Endothelial cell (in vitro differentiated cells): ENCODE measurements at regions not wholly inside any gene's neighbourhood (a gene's known extent, or its start where the extent isn't known, plus 50 kb on each side); places are given as distances from the start of the nearest gene placed in this dataset.

Source experiments
- DNase-seq: peaks from one replicate; pipeline ENCODE4 v3.0.0; 2021; ENCODE audit warnings: low spot score
- H3K27ac Mint-ChIP-seq: one replicate; pipeline ENCODE4 v1.8.0; 2021; ENCODE audit warnings: mixed read lengths, inconsistent platforms; ENCODE audit not compliant: unreplicated experiment
- H3K27me3 Mint-ChIP-seq: one replicate; pipeline ENCODE4 v1.8.0; 2021; ENCODE audit warnings: mild to moderate bottlenecking, moderate library complexity, mixed read lengths, inconsistent platforms; ENCODE audit not compliant: unreplicated experiment
- H3K36me3 Mint-ChIP-seq: one replicate; pipeline ENCODE4 v1.8.0; 2021; ENCODE audit warnings: mild to moderate bottlenecking, low read depth, mixed read lengths, inconsistent platforms; ENCODE audit not compliant: unreplicated experiment
- H3K4me1 Mint-ChIP-seq: one replicate; pipeline ENCODE4 v1.8.0; 2021; ENCODE audit warnings: mild to moderate bottlenecking, mixed read lengths, inconsistent platforms; ENCODE audit not compliant: unreplicated experiment
- H3K4me3 Mint-ChIP-seq: one replicate; pipeline ENCODE4 v1.8.0; 2021; ENCODE audit warnings: mild to moderate bottlenecking, mixed read lengths, inconsistent platforms; ENCODE audit not compliant: unreplicated experiment
- H3K9me3 Mint-ChIP-seq: one replicate; pipeline ENCODE4 v1.8.0; 2021; ENCODE audit warnings: mixed read lengths, inconsistent platforms; ENCODE audit not compliant: unreplicated experiment
- TF ChIP-seq, protein P1 (sequence below): fragments of 200-600 bp; sonication (generic); IDR thresholded peaks from one replicate; pipeline ENCODE4 v1.5.0; 2021; ENCODE audit warnings: antibody characterized with exemption; ENCODE audit not compliant: unreplicated experiment

DNA sequence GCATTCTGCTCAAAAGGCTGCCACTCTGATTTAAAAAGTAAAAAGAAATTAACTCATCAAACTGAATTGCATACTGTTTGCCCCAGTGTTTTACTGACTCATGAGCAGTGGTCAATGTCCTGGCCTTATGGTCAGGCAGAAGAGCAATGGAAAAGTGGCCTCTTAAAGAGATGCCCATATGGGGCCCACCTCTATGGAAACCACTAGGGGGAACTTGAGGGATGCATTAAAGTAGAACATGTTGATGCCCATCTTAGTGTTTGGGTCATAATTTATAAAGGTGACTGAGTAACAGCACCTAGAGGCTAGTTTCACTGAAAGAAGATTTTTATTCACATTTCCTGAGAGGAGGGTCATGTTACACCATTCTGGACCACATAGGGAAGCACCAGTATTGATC lies 66.5 kb upstream of the RNU6-1 start:
- Mint-ChIP-seq H3K4me1 (peaks cover 2% of the 10 kb centered on the region), H3K9me3 (no peaks in the 10 kb centered on the region), H3K4me3 (no peak overlapping the region), H3K27me3 (peaks cover 1% of the 10 kb centered on the region), H3K27ac (no peak overlapping the region), H3K36me3 (no peaks in the 10 kb centered on the region)
- no peak for DNase-seq
- TF ChIP-seq, protein P1, sequence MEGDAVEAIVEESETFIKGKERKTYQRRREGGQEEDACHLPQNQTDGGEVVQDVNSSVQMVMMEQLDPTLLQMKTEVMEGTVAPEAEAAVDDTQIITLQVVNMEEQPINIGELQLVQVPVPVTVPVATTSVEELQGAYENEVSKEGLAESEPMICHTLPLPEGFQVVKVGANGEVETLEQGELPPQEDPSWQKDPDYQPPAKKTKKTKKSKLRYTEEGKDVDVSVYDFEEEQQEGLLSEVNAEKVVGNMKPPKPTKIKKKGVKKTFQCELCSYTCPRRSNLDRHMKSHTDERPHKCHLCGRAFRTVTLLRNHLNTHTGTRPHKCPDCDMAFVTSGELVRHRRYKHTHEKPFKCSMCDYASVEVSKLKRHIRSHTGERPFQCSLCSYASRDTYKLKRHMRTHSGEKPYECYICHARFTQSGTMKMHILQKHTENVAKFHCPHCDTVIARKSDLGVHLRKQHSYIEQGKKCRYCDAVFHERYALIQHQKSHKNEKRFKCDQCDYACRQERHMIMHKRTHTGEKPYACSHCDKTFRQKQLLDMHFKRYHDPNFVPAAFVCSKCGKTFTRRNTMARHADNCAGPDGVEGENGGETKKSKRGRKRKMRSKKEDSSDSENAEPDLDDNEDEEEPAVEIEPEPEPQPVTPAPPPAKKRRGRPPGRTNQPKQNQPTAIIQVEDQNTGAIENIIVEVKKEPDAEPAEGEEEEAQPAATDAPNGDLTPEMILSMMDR, result peak; percentile 20

DNA sequence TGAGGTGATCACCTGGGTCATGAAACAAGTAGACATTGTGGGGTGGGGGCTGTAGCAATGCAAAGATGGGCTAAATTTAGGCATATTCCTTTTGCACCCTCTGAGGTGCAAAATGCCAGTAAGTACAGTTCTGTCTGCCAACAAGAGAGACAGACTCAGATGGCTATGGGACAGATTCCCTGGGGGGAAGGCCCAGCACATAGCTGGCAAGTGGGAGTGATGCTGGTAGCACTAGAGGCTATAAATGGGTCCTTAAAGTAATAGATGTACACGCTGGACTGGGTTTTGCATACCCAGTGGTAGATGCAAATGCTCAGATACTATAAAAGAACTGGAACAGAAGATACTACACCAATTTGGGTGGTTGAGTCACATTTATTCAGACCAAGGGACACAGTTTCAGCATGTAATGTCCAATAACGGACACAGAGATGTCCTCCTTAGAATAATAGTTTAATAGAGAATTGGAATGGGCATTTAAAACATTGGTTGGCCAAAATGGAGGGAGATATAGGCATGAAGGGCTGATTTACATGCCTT lies 67.4 kb upstream of the RNU6-1 start:
- no peaks in the 10 kb centered on the region for H3K36me3 Mint-ChIP-seq
- H3K27ac Mint-ChIP-seq, result no peak overlapping the region
- no peak overlapping the region for H3K4me3 Mint-ChIP-seq
- H3K9me3 Mint-ChIP-seq, result no peaks in the 10 kb centered on the region
- peaks cover 1% of the 10 kb centered on the region for H3K27me3 Mint-ChIP-seq
- TF ChIP-seq, protein P1, result no peak
- no peak for DNase-seq
- peaks cover 2% of the 10 kb centered on the region for H3K4me1 Mint-ChIP-seq

DNA sequence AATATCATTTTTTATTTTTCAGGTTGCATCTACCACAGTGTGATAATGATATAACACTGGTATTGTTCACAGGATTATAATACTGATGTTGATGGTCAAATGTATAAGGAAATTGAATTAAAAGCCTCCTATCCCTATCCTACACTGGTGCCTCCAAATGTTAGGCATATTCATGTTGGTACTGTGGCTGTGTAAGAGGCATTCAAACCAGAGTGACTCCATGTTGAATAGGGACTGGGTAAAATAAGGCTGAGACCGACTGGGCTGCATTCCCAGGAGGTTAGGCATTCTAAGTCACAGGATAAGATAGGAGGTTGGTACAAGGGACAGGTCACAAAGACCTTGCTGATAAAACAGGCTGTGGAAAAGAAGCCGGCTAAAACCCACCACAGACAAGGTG lies 68.9 kb upstream of the RNU6-1 start:
- H3K27me3 Mint-ChIP-seq, result peaks cover 1% of the 10 kb centered on the region
- H3K9me3 Mint-ChIP-seq, result no peaks in the 10 kb centered on the region
- no peak for DNase-seq
- no peaks in the 10 kb centered on the region for H3K36me3 Mint-ChIP-seq
- no peak overlapping the region for H3K4me3 Mint-ChIP-seq
- TF ChIP-seq, protein P1, result no peak
- peaks cover 2% of the 10 kb centered on the region for H3K4me1 Mint-ChIP-seq
- no peak overlapping the region for H3K27ac Mint-ChIP-seq

DNA sequence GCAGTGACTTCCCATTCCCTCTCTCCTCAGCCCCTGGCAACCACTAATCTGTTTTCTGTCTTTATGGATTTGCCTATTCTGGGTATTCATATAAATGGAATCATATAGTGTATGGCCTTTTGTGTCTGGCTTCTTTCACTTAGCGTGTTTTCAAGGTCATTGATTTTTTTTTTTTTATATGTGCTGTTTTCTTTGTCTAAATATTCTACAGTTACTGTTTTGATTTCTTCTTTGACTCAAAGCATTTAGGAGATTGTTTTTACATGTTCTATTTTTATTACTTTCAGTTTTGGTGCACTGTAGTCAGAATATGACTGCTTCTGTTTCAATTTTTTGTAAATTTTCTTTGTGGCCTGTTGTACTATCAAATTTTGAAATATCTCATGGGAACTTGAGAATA lies 71.9 kb upstream of the RNU6-1 start:
- no peak for DNase-seq
- no peaks in the 10 kb centered on the region for H3K36me3 Mint-ChIP-seq
- no peak overlapping the region for H3K4me3 Mint-ChIP-seq

DNA sequence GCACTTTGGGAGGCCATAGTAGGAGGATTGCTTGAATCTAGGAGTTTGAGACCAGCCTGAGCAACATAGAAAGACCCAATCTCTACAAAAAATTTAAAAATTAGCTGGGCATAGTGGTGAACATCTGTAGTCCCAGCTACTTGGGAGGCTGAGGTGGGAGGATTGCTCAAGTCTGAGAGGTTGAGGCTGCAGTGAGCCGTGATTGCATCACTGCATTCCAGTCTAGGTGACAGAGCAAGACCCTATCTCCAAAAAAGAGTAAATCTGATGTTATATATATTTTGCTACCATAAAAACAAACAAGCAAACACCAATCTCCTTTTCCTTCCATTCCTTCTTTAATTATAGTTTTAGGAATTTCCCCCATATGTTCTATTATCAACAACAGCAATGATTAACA lies 74.2 kb upstream of the RNU6-1 start:
- H3K4me3 Mint-ChIP-seq, result no peak overlapping the region
- no peak for DNase-seq

More for the DNA sequence above, 71.9 kb upstream of the RNU6-1 start:
- H3K4me1 Mint-ChIP-seq, result peaks cover 15% of the 10 kb centered on the region
- no peaks in the 10 kb centered on the region for H3K27me3 Mint-ChIP-seq
- TF ChIP-seq, protein P1, result no peak
- H3K27ac Mint-ChIP-seq, result no peak overlapping the region
- no peaks in the 10 kb centered on the region for H3K9me3 Mint-ChIP-seq

More for the DNA sequence above, 74.2 kb upstream of the RNU6-1 start:
- TF ChIP-seq, protein P1, result no peak
- Mint-ChIP-seq H3K27ac (no peak overlapping the region), H3K4me1 (peaks cover 15% of the 10 kb centered on the region), H3K27me3 (peaks cover 2% of the 10 kb centered on the region), H3K36me3 (no peaks in the 10 kb centered on the region), H3K9me3 (no peaks in the 10 kb centered on the region)
